ENCODE measurements at regions not wholly inside any gene's neighbourhood (a gene's known extent, or its start where the extent isn't known, plus 50 kb on each side); places are given as distances from the start of the nearest gene placed in this dataset.
A peak's percentile ranks its signal among the peaks of the same experiment; 100 is the strongest.

DNA sequence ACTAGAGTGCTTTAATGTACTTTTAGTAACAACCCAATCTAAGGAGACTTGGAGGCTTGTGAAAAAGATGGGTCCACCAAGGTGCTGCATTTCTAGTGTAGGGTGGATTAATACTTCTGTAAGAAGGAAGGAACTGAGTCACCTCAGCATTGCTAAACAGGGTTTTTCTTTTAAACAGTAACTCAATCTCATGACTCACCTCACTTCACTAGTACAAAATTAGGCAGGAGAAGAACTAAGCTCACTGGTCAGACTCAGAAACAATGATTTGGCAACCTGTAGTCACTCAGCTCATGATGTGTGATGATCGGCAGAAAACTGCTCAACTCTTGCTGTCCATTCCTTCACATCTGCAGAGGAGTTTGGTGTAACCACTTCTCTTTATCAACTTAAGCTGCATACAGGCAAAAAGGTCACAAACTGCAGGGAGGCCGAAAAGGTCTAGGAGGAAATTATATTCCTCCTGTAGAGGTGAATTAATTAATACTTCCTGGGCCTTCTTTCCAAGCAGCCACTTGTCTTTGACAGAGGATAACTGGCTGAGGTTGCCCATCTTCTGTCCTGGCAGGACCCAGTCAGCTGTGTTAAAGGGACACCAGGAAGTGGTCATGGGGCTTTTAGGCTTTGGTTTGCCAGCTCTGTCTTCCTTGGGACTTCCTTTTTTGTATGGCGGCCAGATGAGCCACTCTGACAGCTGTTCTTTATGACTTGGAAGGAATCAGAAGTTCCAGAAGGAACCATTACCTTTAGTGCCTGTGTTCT is 466.9 kb downstream of the FUT8 start:
- no peak for DNase-seq

DNA sequence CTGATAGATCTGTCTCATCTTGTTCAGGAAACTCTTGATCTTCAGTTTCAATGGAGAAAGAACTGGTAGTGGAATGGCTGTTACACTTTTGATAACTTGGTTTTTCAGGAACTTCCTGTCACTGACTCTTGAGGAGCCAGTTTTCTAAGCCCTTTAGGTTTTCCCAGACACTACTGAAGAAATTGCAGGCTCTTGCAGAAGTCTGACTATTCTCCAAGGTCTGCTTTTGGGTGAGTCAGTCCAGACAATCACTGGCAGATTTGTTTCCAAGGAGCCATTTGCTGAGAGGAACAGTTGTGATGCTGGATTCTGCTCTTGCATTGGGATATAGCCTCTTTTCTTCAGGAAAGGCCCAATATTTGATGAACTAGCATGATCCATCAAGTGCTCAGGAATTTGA is 468.0 kb downstream of the FUT8 start:
- no peak for DNase-seq

DNA sequence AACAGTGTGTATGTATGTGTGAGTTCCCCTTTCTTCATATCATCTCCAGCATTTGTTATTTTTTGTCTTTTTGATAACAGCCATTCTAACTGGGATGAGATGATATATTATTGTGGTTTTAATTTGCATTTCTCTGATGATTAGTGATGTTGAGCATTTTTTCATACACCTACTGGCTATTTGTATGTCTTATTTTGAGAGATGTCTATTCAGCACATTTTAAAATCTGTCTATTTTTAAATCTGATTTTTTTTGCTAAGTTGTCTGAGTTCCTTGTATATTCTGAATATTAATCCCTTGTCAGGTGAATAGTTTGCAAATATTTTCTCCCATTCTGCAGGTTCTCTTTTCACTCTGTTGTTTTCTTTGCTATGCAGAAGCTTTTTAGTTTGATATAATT is 469.1 kb downstream of the FUT8 start:
- DNase-seq = no peak

DNA sequence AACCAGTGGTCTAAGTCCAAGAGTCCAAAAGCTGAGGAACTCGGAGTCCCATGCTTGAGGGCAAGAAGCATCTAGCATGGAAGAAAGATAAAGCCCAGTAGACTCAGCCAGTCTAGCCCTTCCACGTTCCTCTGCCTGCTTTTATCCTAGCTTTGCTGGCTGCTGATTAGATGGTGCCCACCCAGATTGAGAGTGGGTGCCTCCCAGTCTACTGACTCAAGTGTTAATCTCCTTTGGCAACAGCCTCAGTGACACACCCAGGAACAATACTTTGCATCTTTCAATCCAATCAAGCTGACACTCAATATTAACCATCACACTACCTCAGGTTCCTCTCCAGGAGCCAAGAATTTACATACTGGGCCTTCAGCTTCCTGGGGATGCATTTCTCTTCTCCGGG is 476.1 kb downstream of the FUT8 start:
- DNase-seq = no peak

DNA sequence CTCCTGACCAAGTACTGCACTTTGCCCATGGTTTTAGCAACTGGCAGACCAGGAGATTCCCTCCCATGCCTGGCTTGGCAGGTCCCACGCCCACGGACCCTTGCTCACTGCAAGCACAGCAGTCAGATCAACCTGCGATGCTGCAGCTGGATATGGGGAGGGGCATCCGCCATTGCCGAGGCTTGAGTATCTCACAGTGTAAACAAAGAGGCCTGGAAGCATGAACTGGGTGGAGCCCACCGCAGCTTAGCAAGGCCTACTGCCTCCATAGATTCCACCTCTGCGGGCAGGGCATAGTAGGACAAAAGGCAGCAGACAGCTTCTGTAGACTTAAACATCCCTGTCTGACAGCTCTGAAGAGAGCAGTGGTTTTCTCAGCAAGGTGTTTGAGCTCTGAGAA is 479.8 kb downstream of the FUT8 start:
- no peak for DNase-seq

DNA sequence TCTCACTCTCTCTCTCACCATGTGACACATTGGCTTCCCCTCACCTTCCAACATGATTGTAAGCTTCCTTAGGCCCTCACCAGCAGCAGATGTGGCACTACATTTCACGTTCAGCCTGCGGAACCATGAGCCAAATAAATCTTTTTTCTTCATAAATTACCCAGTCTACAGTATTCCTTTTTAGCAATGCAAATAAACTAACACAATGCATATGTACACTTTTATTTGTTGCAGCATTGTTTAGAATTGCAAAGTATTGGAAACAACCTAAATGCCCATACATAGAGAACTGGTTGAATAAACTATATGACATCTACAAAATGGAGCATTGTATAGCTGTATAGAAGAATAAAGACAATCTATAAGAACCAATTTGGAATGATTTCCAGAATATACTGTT is 487.6 kb downstream of the FUT8 start:
- DNase-seq = no peak

DNA sequence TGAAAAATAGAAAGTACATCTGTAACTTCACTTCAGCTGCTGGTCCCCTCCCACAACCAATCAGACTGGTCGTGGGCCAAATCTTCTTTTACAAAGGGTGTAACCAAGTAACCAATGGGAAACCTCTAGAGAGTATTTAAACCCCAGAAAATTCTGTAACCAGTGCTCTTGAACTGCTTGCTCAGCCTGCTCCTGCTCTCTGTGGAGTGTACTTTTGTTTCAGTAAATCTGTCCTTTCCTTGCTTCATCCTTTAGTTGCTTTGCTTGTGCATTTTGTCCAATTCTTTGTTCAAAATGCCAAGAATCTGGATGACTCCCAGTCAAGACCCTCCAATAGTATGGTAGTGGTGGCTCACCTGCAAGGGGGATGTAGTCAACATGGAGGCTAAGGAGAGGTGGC is 489.1 kb downstream of the FUT8 start:
- no peak for DNase-seq

DNA sequence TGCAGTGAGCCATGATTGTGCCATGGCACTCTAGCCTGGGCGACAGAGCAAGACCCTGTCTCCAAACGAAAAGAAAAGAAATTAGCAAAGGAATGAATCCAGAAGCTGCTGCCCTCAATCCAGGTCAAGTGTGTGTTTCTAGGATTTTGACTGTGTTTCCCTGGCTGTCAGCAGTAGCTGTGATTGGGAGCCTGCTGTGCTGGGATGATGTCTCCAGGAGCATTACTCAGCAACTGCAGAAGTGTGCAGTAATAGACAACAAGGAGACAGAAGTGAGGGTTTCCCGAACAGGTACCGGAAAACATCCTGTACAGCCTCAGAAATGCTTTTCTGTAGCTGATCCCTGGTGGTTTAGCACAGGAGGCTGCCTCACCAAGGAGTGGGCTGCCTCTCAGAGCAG is 492.5 kb downstream of the FUT8 start:
- no peak for DNase-seq

DNA sequence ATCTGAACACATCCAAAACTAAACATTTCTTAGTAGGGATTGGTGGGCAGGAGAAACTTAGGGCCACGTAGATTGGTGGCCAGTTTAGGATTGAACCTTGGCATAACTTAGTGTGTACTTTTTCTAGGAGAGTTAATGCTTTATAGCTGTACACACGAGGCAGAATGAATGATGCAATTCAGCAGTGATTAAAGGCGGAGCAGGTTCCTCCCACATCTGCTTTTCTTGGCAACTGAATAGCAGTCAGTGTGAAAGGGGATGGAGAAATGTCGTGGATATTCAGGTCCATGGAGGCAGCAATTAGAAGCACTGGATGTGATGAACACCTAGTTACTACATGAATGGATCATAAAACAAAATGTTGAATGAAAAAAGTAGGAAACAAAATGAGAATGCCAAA is 493.8 kb downstream of the FUT8 start:
- no peak for DNase-seq

DNA sequence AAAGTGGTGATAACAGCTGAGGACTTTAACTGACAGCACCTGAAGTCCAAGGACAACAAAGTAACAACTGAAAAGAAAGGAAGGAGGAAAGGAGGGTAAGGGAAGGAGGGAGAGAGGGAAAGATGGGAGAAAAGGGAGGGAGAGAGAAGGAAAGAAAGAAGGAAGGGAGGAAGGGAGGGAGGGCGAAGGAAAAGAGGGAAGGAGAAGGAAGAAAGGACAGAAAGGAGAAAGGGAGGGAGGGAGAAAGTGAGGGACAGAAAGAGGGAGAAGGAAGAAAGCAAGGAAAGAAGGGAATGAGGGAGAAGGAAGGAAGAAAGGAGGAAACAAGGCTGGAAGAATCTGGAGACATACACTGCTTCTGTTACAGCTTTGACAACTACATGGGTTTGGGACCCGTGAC is 494.4 kb downstream of the FUT8 start:
- no peak for DNase-seq

DNA sequence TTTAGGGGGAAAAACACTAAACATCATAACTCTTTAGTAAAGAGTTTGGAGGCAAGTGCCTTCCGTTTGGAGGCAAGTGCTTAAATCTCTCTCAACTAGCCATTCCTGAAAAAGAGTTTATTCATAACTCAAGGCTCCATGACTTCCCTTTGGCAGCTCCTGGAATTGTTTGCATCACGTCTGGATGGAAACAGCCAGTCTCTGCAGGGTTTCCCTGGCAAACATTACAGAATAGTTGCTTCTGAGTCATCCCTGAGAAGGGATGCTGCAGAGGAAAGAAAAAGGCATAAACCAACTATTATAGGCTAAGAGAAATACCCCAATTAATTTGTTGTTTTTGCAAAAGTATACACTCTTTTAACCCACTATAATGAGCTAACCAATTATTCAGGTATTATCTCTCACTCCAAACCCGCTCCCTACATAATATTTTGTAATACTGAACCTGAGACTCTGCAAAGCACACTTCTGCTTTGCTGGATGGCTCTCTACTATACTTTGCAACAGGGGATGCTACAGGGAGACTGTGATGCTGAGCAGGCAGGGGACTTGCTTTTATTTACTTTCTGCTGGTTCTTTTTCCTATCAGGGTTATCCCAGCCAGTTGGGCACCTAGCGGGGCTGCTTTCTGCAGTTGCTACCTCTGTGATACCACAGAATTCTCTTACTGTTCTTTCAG is 497.7 kb downstream of the FUT8 start:
- DNase-seq = no peak

DNA sequence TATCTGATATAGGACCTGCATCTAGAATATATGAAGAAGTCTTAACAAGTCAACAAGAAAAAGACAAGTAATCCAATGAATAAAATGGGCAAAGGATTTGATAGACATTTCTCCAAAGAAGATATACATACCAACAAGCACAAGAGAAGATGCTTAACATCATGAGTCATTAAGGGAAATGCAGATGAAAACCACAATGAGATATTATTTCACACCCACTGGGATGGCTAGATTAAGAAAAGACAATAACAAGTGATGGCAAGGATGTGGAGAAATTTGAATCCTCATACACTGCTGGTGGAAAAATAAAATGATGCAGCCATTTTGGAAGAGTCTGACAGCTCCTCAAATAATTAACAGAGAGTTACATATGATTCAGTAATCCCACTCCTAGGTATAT is 502.6 kb downstream of the FUT8 start:
- DNase-seq = no peak

DNA sequence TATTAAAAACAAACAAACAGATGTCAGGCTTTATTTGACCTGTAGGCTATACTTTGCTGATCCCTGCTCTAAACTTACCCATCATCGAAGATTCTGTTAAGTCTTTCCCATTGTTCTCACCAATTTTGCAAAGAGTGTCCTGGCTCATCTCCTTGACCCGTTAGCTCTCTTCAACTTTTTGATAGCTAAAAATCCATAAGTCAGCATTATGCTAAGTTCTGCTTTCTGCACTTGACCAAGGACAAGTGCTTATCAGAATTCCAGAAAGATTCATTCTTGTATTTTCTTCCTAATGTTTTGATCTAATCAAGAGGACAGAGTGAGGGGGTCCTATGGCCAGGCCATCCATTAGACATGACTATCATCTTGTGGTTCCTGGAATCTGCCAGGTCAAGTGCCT is 503.5 kb downstream of the FUT8 start:
- no peak for DNase-seq

DNA sequence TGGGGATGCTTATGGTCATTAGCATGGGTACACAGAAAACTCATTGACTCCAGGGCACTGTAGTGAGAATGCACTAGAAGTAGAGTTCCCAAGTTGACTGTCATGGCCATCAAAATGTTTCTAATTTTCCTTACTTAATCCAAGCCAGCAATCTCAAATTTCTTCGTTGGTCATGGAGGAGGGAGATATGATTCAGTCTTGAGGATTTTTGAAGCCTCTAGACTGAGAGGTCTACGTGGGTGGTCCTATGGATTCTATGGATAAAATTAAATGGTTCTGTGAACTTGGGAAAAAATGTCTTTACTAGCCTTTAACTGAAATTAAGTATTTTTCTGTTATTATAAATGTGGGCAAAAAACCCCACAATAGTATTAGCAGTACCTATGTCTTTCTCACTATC is 508.5 kb downstream of the FUT8 start:
- DNase-seq = no peak

DNA sequence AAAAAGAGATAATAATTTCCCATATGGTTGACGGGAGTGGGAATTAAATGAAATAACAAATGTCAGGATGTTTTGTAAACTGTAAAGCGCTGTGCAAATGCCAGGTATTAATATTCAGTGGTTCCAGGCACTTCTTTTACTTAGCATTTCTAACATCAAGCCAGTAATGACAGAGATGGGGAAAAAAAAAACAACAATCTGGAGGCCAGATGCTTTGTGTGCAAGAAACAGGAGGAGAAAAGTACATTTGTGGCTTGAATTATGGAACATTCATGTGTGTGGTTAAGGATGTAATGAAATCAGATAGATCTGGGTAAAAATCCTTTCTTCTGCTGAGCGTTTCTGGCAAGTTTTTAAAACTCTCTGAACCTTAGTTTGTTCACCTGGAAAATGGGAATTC is 509.6 kb downstream of the FUT8 start:
- DNase-seq = peak; percentile 21

DNA sequence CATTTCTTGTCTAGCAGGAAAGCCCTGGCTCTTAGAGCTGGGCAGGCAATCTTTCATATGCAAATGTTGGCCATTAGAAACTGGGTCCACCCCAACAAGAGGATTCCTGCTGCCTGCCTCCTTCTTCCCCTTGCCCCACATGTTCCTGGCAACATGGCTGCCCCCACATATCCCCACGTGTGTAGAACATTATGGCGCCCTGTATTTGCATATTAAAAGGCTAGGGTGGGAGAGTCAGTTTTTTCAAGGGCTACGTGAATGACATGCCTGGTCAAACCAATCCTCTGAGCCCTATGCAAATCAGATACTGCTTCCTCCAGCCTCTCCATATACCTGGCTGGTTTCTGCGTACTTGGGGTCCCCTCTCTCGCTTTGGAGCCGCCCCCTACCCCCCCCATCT is 514.0 kb downstream of the FUT8 start:
- no peak for DNase-seq

DNA sequence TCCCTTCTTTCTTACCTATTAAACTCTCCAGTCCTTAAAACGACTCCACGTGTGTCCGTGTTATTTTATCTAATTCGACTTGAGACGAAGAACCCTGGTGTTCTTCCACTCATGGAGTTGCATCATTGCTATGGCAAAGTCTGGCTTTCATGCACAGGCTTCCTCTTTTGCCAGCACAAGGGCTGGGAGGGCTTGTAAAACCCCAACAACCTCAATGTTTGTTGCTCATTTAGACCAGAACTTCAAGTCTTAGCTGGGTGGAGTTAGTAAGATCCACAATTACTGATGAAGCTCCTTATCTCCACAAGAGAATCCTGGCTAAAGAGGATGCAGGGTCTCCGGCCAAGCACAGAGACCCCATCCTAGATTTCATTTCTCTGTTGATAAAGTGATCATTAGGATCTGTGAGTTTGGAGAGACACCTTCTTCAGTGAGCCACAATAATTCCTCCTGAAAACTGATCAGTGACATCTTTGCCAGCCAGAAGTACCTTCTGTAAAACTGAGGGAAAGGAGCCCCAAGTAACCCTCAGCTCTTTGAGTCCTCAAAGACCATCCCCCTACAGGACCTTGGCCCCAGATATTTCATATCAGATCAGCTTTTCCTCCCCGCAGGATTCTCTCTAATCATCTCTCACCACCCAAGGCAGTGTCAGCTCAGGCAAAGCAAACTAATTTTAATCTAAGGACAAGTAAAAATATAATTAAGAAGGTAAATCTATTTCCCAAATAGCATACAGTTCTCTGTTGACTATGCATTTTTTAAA is 514.6 kb downstream of the FUT8 start:
- DNase-seq = no peak

DNA sequence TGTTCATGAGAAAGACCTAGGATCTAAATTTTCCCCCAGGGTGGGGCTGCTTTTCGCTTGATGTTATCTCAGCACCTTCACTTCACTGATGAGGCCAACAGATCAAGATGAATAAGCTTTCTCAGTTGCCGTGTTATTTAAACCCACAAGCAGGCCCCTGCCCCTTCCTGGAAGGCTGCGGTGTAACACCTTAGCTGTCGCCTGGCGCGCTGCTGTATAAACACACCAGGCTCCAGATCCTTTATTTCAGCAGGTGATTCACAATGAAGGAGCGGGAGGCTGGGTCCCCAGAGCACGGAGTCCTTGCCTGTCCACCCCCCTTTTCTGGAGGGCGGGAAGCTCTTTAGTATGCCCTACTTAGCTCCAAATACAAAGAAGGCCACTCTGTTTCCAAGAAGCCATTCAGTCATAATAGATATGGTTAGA is 515.4 kb downstream of the FUT8 start:
- DNase-seq = no peak

DNA sequence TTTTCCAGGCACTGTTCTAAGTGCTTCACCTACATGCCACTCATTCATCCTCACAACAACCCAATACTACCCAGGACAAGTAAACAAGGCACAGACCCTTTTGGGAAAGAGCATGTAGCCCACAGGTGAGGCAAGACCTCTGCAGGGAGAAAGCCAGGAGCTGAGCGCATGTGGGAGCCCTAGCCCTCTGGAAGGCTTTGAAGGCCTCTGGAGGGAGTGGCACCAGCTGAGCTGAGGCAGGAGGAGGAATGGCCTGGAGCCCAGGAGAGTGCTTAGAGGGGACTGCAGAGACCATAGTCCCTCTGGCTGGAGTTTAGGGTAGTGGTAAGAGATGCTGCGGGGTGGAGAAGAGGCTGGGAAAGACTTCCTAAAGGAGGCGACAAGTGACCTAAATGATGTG is 516.5 kb downstream of the FUT8 start:
- DNase-seq = no peak

DNA sequence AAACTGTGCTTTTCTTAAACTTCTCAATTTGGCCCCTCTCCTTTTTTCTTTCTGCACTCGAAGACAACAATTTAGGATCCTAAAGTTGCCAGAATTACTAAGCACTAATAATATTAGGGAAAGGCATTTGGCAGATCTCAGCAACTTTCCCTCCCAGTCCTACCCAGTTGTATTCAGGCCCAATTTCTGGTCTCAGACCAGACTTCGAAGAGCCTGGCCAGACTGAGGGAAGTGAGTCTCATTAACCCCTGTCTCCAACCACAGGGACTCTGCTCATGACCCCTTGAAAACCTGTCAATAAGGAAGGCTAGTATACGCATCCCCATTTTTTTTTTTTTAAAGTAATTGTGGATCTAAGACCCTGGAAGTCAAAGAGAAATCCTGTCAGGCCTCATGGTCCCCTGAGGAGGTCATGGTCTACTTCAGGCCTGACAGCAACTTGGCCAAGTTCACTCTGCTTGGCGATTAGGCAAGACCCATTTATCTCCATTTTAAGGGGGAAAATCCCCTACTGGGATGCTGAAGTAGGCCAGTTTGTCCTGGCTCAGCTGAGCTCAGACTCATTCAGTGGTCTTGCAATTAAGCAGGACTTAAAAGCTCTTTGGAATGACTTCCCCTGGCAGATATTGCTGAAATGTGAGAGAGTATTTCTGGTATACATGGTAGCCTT is 521.0 kb downstream of the FUT8 start:
- DNase-seq = no peak

DNA sequence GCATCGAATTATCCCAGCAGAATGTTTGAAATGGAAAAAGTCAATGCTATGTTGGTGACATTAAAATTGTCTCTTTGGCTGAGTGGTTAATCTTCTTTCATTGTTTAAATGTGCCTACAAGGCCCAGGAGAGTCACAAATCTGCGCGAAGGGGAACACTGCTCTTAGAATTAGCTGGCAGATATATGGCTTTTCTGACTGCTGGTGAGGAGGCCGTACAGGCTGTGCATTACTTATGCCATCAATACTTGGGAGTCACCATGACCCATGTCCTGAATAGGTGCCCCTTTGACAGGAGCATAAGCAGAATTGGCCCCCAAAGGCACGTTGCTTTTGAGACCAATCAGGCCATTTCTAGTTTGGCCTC is 521.5 kb downstream of the FUT8 start:
- DNase-seq = no peak

DNA sequence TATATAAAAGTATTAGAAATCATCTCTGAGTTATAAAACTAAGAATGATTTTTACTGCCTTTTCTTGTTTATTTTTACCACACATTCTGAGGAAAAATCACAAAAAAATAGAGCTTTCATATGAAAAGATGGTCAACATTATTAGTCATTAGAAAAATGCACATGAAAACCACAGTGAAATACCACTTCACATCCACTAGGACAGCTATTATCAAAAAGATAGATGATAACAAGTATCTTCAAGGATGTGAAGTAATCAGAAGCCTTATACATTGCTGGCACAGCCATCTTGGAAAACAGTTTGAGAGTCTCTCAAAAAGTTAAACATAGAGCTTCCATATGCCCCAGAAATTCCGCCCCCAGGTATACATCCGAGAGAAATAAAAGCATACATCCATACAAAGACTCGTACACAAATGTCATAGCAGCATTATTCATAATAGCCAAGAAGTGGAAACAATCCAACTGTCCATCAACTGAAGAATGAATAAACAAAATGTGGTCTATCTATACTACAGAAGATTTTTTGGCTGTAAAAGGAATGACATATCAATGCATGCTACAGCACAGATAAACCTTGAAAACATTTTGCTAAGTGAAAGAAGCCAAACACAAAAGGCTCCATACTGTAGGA is 523.9 kb downstream of the FUT8 start:
- no peak for DNase-seq
